HAP-1 (cell line): ENCODE measurements at regions not wholly inside any gene's neighbourhood (a gene's known extent, or its start where the extent isn't known, plus 50 kb on each side); places are given as distances from the start of the nearest gene placed in this dataset.

ENCODE experiments used
- DNase-seq, 2 experiments: peaks; one replicate each; pipeline ENCODE4 v3.0.0-alpha.2; 2016 to 2020; ENCODE audit warnings: low spot score in 2 of 2
- H3K27me3 ChIP-seq: fragments of 250-450 bp; sonication (Bioruptor Pico); 2 replicates; pipeline ENCODE4 v1.5.1; 2020; ENCODE audit warnings: low read depth, mild to moderate bottlenecking, moderate library complexity
- H3K36me3 ChIP-seq: fragments of 250-450 bp; sonication (Bioruptor Pico); replicated peaks from 2 replicates; pipeline ENCODE4 v1.5.1; 2020; ENCODE audit warnings: mild to moderate bottlenecking
- H3K4me1 ChIP-seq: fragments of 250-450 bp; sonication (Bioruptor Pico); 2 replicates; pipeline ENCODE4 v1.5.1; 2020; ENCODE audit warnings: mild to moderate bottlenecking
- H3K4me3 ChIP-seq: fragments of 250-450 bp; sonication (Bioruptor Pico); 2 replicates; pipeline ENCODE4 v1.5.1; 2020; ENCODE audit warnings: mild to moderate bottlenecking, moderate library complexity
- H3K9me3 ChIP-seq: fragments of 250-450 bp; sonication (Bioruptor Pico); 2 replicates; pipeline ENCODE4 v1.5.1; 2020; ENCODE audit warnings: mild to moderate bottlenecking, moderate library complexity
- in situ Hi-C: fragments of 300-500 bp; cut with MboI; formaldehyde crosslinking; loops from 3 replicates; pipeline ENCODE4 v1.14.3; 2020; ENCODE audit warnings: low sequenced_read_pairs, inconsistent platforms, mixed read lengths

- Histone ChIP-seq H3K27me3 (no peaks in the 10 kb centered on the region), H3K4me3 (no peak overlapping the region), H3K9me3 (no peaks in the 10 kb centered on the region), H3K36me3 (no peaks in the 10 kb centered on the region), H3K4me1 (peaks cover 15% of the 10 kb centered on the region)
- in situ Hi-C loops, result no loop called here
- DNase-seq, result no peak
These were observed 294.7 kb downstream of the ZSWIM6 start for GRCh38 chr5:61626639-61627282.

- Histone ChIP-seq H3K27me3 (no peaks in the 10 kb centered on the region), H3K4me3 (no peak overlapping the region), H3K9me3 (no peaks in the 10 kb centered on the region), H3K4me1 (peaks cover 15% of the 10 kb centered on the region), H3K36me3 (no peaks in the 10 kb centered on the region)
- no peak for DNase-seq
- in situ Hi-C loops, result no loop called here
These were observed 295.5 kb downstream of the ZSWIM6 start for GRCh38 chr5:61627531-61627930.

GRCh38 chr5:61630908-61631307 lies 298.9 kb downstream of the ZSWIM6 start:
- Histone ChIP-seq H3K27me3 (no peaks in the 10 kb centered on the region), H3K36me3 (no peaks in the 10 kb centered on the region), H3K9me3 (no peaks in the 10 kb centered on the region), H3K4me1 (peaks cover 1% of the 10 kb centered on the region; the same call in 1 of the 2 replicates), H3K4me3 (no peak overlapping the region)
- in situ Hi-C loops, result no loop called here
- DNase-seq, result no peak

- Histone ChIP-seq H3K9me3 (no peaks in the 10 kb centered on the region), H3K36me3 (no peaks in the 10 kb centered on the region), H3K4me1 (no peaks in the 10 kb centered on the region), H3K27me3 (no peaks in the 10 kb centered on the region), H3K4me3 (no peak overlapping the region)
- DNase-seq, result no peak
- in situ Hi-C loops, result no loop called here
These were observed 299.4 kb downstream of the ZSWIM6 start for GRCh38 chr5:61631438-61631941.

DNA sequence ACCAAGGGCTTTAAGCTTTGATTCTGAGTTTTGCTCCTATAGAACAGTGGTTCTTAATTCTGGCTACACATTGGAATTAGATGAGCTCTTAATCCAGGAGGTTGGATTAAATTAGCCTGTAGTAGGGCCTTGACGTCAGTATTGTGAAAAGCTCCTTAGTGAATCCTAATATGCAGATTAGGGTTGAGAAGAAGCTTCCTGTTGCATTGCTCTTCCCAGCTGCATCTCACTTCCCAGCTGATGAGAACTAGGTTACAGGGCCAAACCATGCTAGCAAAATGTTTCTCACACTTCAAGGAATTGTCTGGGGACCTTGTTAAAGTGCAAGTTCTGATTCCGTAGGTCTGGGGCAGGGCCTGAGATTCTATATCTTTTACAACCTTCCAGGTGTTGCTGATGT lies 300.0 kb downstream of the ZSWIM6 start:
- in situ Hi-C loops, result no loop called here

DNA sequence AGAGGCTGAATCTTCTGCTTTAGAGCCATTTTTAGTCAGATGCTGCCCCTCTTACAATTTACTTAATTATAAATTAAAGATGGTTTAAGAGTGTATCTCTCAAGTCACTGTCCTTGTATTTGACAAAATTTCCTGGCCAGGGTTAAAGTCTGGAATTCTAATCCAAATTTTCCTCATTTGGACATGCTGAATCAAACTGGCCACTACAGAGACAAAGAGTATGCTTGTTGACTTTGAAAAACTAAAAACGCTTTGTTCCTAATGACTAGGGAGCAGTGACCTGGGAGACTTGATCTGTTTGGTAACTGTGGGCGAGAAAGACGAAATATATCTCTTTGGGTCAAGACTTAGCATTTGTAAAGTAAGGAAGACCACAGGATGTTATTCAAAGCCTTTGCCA lies 303.2 kb downstream of the ZSWIM6 start:
- in situ Hi-C loops, result no loop called here
- no peak for DNase-seq
- no peaks in the 10 kb centered on the region for H3K36me3 ChIP-seq
- peaks cover 8% of the 10 kb centered on the region for H3K4me1 ChIP-seq
- H3K9me3 ChIP-seq, result no peaks in the 10 kb centered on the region
- no peaks in the 10 kb centered on the region for H3K27me3 ChIP-seq
- H3K4me3 ChIP-seq, result no peak overlapping the region

More for the DNA sequence above, 300.0 kb downstream of the ZSWIM6 start:
- Histone ChIP-seq H3K4me1 (peaks cover under 1% of the 10 kb centered on the region), H3K4me3 (no peak overlapping the region), H3K36me3 (no peaks in the 10 kb centered on the region), H3K9me3 (no peaks in the 10 kb centered on the region), H3K27me3 (no peaks in the 10 kb centered on the region)
- DNase-seq, result no peak

GRCh38 chr5:61637566-61637965 lies 305.5 kb downstream of the ZSWIM6 start:
- Histone ChIP-seq H3K27me3 (no peaks in the 10 kb centered on the region), H3K4me1 (peaks cover 8% of the 10 kb centered on the region), H3K4me3 (no peak overlapping the region), H3K36me3 (no peaks in the 10 kb centered on the region), H3K9me3 (no peaks in the 10 kb centered on the region)
- in situ Hi-C loops, result no loop called here
- DNase-seq, result peak; percentile 63 to 73

GRCh38 chr5:61638476-61638875 lies 306.4 kb downstream of the ZSWIM6 start:
- H3K27me3 ChIP-seq, result no peaks in the 10 kb centered on the region
- in situ Hi-C loops, result no loop called here
- no peak for DNase-seq
- H3K36me3 ChIP-seq, result no peaks in the 10 kb centered on the region
- no peak overlapping the region for H3K4me3 ChIP-seq
- H3K9me3 ChIP-seq, result no peaks in the 10 kb centered on the region
- peaks cover 8% of the 10 kb centered on the region for H3K4me1 ChIP-seq

GRCh38 chr5:61640179-61641021 lies 308.3 kb downstream of the ZSWIM6 start:
- in situ Hi-C loops, result no loop called here
- H3K4me1 ChIP-seq, result peaks cover 8% of the 10 kb centered on the region
- no peaks in the 10 kb centered on the region for H3K27me3 ChIP-seq
- H3K9me3 ChIP-seq, result 0 out of 2 replicates have a peak, but pooled peaks cover 3% of the 10 kb centered on the region
- no peaks in the 10 kb centered on the region for H3K36me3 ChIP-seq
- no peak overlapping the region for H3K4me3 ChIP-seq
- no peak for DNase-seq

DNA sequence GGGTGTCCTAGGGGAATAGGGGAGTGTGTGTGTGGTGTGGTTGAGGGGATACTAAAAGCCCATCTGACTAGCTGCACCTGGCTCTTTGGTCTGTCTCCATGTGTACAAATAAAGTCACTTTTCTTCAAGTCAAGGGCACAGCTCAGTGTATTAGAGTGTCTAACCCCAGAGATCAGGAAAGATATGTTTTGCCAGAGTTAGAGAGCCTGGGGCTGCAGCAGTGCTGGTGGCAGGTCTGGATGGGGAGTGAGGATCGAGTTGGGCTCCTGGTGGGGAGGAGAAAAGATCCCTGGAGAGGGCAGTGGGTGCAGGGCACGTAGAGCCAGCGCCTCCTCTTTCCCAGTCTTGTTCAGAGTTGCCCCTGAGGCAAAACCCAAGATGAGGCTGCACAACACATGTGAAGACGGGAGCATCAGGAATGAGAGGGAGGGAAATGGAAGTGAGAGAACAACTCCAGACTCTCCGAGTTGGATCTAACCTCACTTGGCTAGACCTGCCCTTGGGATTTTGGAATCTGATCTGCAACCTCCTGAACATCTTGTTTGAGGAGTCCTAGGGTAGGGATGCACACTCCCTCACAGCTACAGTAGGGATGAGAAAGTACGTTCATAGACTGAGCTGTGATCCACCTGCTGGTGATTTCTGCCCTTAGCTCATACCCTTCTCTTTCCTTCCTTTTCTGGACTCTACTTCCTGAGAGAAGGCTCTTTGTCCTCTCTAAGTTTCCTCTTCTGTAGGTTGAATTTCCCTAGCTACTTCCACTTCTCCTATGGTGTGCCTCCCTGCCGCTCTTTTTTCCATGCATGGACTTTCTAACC lies 309.9 kb downstream of the ZSWIM6 start:
- in situ Hi-C loops, result no loop called here
- Histone ChIP-seq H3K4me1 (peaks cover 8% of the 10 kb centered on the region), H3K36me3 (no peaks in the 10 kb centered on the region), H3K9me3 (0 out of 2 replicates have a peak, but pooled peaks cover 3% of the 10 kb centered on the region), H3K27me3 (no peaks in the 10 kb centered on the region), H3K4me3 (no peak overlapping the region)
- DNase-seq, result no peak

DNA sequence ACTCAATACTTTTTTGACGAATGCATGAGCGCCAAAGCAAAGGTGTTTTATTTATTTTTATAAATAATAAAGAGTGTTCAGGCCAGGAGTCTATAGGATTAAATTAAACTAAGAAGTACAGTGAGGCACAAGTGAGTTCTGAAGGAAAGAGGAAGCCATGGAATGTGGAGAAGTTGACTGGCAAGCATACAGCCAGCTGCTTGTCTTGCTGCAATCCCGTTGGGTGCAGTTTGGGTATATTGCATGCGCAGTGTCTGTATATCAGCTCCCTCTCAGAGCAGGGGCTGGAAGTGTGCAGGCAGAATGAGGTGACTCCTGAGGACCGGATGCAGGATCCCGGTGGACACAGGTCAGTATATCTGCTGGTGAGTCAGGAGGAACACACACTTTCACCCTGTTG lies 315.6 kb downstream of the ZSWIM6 start:
- H3K4me3 ChIP-seq, result no peak overlapping the region
- no peak for DNase-seq
- in situ Hi-C loops, result no loop called here
- no peaks in the 10 kb centered on the region for H3K4me1 ChIP-seq
- H3K9me3 ChIP-seq, result 0 out of 2 replicates have a peak, but pooled peaks cover 3% of the 10 kb centered on the region
- no peaks in the 10 kb centered on the region for H3K27me3 ChIP-seq
- no peaks in the 10 kb centered on the region for H3K36me3 ChIP-seq

DNA sequence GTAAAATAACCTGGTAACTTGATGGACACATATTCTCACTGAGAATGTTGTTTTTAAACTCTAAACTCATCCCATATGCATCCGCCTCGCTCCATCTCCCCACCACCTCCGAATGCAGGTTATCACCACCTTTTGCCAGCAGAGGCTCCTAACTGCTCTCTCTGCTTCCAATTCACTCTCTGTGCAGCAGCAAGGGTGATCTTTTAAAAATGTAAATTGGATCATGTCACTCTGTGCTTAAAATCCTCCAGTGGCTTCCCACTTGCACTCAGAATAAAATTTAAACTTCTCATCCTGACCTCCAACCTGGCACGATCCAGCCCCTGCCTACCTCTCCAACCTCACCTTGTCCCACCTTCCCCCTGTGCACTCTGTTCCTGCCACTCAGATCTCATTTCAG lies 317.2 kb downstream of the ZSWIM6 start:
- no peaks in the 10 kb centered on the region for H3K9me3 ChIP-seq
- no peaks in the 10 kb centered on the region for H3K27me3 ChIP-seq
- H3K4me1 ChIP-seq, result no peaks in the 10 kb centered on the region
- no peak for DNase-seq
- no peaks in the 10 kb centered on the region for H3K36me3 ChIP-seq
- no peak overlapping the region for H3K4me3 ChIP-seq
- in situ Hi-C loops, result no loop called here

- H3K36me3 ChIP-seq, result no peaks in the 10 kb centered on the region
- in situ Hi-C loops, result no loop called here
- DNase-seq, result no peak
- no peaks in the 10 kb centered on the region for H3K9me3 ChIP-seq
- no peaks in the 10 kb centered on the region for H3K4me1 ChIP-seq
- H3K4me3 ChIP-seq, result no peak overlapping the region
- no peaks in the 10 kb centered on the region for H3K27me3 ChIP-seq
These were observed 317.9 kb downstream of the ZSWIM6 start for GRCh38 chr5:61649971-61650370.
